COR-L47 (cell line): ENCODE measurements at regions not wholly inside any gene's neighbourhood (a gene's known extent, or its start where the extent isn't known, plus 50 kb on each side); places are given as distances from the start of the nearest gene placed in this dataset.
A peak's percentile ranks its signal among the peaks of the same experiment; 100 is the strongest.

Source experiments
- DNase-seq: peaks from one replicate; lab custom pipeline; 2025; lab: John Stamatoyannopoulos, UW

GRCh38 chr12:31216479-31216878 is 109.5 kb downstream of the SINHCAF start:
- DNase-seq, result no peak

DNA sequence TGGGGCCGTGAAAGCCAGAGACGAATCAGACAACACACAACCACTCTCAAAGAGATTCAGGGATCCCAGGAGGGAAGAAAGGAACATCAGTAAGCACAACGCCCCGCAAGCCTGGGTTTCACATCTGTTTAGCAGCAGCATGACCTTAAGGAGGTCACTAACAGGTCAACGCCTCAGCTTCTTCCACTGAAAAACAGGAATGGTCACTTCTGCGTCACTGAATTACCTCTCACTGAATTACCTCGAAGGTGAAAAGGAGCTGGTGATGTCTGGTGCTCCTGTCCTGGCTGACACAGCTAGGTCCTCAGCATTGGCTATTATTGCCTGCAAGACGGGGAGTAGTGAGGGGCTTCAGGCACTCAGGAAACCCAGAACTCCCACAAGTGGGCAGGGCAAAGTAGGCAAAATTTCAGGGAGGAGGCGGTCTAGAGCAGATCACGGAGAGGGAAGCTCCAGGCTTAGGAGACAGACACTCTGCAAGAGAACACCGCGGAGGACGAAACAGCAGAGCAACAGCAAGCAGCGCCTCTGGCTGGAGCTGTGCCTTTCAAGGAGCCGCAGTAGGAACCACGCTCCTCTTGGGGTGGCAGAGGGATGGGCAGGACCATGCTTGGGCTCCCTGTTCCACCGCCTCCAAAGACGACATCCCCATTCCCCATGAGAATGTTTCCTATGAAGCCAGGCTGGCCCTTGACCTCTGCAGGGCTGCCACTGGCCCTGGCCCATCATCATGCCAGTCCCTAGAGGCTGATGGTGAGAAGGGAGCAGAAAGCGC is 108.4 kb downstream of the SINHCAF start:
- DNase-seq, result no peak

- DNase-seq, result no peak
These were observed 107.5 kb downstream of the SINHCAF start for GRCh38 chr12:31218203-31219025.

- no peak for DNase-seq
These were observed 106.4 kb downstream of the SINHCAF start for GRCh38 chr12:31219521-31219920.

DNA sequence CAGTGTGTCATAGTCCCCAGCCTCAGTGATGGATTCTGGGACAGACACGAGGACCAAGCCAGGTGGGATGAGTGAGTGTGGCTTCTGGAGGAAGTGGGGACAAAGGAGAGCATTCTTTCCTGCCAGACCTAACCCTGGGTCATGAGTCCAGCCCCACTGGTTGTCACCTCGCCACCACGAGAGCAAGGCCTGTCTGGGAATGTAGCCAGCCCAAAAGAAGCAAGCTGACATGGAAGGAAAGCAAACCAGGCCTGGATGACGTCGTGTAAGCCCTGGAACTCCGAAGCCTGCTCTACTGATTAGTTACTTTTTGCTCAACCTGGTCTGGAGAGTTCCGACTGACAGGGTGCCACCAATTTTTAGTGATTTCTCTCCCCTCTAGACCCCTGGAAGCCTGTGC is 105.9 kb downstream of the SINHCAF start:
- no peak for DNase-seq

DNA sequence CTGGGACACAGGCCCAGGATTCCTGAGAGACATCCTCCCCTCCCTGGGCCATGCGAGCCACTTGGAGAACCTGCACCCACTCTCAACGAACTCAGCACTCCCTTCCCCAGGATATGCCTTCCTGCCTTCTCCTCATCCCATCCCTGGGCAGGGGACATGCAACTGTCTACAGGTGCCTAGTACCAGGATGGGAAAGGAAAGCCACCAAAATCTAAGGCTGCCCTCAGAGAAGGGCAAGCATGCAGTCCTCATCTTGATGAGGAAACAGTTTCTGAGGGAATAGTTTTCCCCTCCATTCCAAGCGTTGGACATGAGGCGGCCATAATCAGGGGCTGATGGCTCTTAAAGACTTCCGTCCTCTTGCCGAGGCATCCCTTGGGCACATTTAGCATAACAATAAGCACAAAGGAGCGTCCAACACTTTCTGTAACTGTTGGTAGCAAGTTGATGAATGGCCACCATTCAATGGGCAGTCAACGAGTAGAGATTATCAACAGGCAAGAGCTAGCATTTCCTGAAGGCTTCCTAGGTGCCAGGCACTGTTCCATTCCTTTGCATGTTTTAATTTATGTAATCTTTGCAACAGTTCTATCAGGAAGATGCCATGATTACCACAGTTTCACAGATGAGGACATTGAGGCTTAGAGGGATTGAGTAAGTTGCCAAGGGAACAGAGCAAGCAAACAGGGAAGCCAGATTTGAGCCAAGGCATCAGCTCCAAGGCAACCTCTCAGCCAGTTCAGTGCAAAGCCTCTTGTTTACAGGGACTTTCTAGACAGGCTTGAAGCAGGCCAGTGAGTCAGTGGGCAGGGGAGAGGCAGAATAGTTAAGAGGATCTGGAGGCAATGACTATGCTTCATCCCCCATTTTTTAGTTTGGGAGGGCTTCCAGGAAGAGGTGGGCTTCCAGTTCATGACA is 105.1 kb downstream of the SINHCAF start:
- DNase-seq, result no peak

DNA sequence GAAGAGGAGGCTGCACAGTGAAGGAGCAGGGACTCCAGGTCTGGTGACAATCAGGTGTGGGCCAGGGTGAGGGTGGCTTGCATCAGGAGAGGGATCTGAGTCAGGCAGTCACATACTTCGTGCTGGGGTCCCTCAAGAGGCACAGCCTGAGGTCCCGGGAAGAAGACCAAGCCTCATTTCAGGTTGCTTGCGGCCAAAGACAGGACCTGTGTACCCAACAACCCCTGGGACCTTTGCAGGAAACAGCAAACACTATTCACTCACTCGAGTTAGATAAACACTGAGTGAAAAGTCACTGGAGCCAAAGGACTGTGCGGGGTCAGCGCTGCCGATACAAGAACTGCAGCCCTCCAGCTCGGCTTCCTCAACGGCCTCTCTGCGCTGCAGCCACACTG is 104.4 kb downstream of the SINHCAF start:
- no peak for DNase-seq

DNA sequence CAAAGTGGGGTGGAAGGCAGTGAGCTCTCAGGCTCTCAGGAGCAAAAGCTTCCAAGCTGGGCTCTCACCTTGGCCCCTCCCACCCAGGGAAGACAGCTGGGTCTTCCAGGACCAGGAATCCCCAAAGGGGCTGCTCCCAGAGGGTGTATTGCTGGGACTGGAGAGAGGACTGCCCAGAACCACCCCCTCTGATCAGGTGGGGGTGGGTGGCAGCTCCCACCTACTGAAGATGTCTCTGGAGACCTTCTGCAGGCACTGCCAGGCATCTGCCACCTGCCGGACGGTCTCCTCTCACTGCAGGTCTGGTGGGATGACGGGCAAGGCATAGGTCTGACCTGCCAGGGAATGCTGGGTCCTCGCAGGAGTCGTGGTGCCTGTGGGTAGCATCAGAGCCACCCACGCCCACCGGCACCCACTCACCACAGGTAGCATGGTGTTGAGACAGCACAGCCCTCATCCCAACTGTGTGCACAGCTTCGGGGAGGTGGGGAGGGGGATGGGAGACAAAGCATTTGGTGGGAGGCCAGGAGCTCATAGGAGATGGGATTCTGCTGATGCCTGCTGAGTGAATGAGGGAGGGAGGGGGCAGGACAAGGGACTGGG is 103.2 kb downstream of the SINHCAF start:
- DNase-seq, result no peak

GRCh38 chr12:31223640-31224039 is 102.3 kb downstream of the SINHCAF start:
- peak; percentile 61 for DNase-seq

- DNase-seq, result no peak
These were observed 101.0 kb downstream of the SINHCAF start for GRCh38 chr12:31224768-31225448.

- DNase-seq, result no peak
These were observed 100.1 kb downstream of the SINHCAF start for GRCh38 chr12:31225656-31226535.

DNA sequence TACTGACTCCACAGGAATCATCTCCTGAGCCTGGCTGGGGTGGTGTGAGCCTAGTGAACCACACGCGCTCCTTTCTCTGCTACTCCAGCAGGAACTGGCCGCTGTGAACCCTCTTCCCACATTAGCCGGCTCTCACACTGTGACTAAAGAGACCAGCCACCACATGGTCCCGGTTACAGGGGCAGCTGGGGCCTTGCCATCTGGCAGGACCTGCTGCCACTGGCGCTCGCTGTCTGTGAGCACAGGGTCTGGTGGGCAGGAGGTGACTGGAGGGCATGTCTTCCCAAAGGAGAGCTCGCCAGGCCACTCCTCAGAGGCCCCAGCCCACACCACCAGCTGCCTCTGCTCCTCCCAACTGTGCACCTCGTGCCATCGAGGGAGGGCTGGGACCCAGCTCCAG is 99.3 kb downstream of the SINHCAF start:
- DNase-seq, result no peak

- no peak for DNase-seq
These were observed 98.5 kb downstream of the SINHCAF start for GRCh38 chr12:31227401-31227981.

DNA sequence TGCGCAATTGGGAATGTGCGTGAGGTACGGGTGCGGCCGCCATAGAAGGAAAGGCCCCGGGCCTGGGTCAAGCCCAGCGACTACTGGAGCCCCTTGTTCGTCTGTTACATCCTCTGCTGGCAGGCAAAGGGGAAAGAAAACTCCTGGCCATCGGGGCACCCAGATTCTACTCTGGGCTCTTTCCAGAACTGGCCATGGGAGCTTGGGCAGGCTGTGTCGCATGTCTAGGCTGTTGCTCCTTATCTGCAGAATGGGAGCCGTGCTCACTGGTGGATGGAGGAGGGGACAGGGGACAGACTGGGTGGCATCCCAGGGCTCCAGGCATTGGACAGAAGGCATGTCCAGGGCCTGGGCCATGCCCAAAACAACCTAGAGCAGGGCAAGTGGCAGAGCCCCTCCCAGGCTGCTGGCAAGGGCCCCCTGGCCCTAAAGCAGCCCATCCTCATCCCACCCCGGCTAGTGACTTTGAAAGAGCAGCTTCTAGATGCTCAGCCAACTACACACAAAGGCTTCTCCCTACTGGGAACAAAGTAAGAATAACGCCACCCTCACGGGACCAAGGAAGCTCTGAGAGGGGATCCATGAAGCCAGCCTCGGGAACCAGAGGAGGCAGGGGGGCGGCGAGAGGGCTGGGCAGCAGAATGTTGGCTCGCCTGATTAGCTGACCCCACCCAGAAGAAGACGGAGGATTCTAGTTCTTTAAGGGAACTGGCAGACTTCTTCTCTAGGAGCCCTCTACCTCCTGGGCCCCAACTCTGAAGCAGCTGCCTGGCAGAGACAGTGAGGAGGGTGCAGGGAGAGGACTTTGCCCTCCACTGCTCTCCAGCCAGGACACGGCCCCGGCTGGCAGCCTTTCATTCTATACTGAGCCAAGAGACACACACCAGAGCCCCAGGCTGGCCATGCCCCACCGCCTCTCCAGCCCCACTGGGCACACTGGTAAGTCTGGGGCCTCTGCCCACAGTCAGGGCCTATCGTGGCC is 96.8 kb downstream of the SINHCAF start:
- no peak for DNase-seq

DNA sequence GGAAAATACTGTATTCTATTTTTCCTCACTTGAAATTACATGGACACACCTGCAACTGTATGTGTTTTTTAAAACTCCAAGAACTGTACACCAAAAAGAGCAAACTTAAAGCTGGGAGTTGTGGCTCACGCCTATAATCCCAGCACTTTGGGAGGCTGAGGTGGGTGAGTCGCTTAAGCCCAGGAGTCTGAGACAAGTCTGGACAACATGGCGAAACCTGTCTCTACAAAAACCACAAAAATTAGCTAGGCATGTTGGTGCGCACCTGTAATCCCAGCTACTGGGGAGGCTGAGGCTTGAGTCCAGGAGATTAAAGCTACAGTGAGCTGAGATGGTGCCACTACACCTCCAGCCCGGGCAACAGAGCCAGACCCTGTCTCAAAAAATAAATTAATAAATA is 95.9 kb downstream of the SINHCAF start:
- no peak for DNase-seq
